Erythroblast (primary cell): ENCODE measurements at regions not wholly inside any gene's neighbourhood (a gene's known extent, or its start where the extent isn't known, plus 50 kb on each side); places are given as distances from the start of the nearest gene placed in this dataset.

Experiments
- DNase-seq, 2 experiments: peaks; one replicate each; lab custom pipeline; 2025; lab: John Stamatoyannopoulos, UW
- GATA1 ChIP-seq: IDR thresholded peaks from 2 replicates; pipeline ENCODE4 v1.6.1; 2011; ENCODE audit warnings: low read depth, mild to moderate bottlenecking, control low read depth, low read length, moderate library complexity
- POLR2A ChIP-seq: IDR thresholded peaks from 2 replicates; pipeline ENCODE4 v1.6.1; 2011; ENCODE audit warnings: mild to moderate bottlenecking, low read length

GRCh38 chr13:103715335-103715734, 649.1 kb upstream of the SLC10A2 start:
- TF ChIP-seq GATA1, result no peak
- TF ChIP-seq POLR2A, result no peak
- DNase-seq, result no peak

- TF ChIP-seq GATA1 (no peak), POLR2A (no peak)
- no peak for DNase-seq
Measured at GRCh38 chr13:103703246-103703645, 637.0 kb upstream of the SLC10A2 start.

- TF ChIP-seq POLR2A (no peak), GATA1 (no peak)
Measured at GRCh38 chr13:103698000-103698399, 631.8 kb upstream of the SLC10A2 start.

GRCh38 chr13:103695320-103695719, 629.1 kb upstream of the SLC10A2 start:
- DNase-seq, result no peak
- no peak for TF ChIP-seq GATA1
- TF ChIP-seq POLR2A, result no peak

More at GRCh38 chr13:103698000-103698399, 631.8 kb upstream of the SLC10A2 start:
- DNase-seq, result no peak

- no peak for TF ChIP-seq POLR2A
- TF ChIP-seq GATA1, result no peak
- no peak for DNase-seq
Measured at GRCh38 chr13:103694471-103694870, 628.3 kb upstream of the SLC10A2 start.

- DNase-seq, result no peak
- TF ChIP-seq POLR2A, result no peak
- no peak for TF ChIP-seq GATA1
Measured at GRCh38 chr13:103694033-103694432, 627.8 kb upstream of the SLC10A2 start.

GRCh38 chr13:103692442-103692841, 626.2 kb upstream of the SLC10A2 start:
- no peak for DNase-seq
- TF ChIP-seq GATA1, result no peak
- TF ChIP-seq POLR2A, result no peak

GRCh38 chr13:103676329-103676728, 610.1 kb upstream of the SLC10A2 start:
- TF ChIP-seq POLR2A (no peak), GATA1 (no peak)
- DNase-seq, result no peak

GRCh38 chr13:103671547-103671946, 605.3 kb upstream of the SLC10A2 start:
- no peak for TF ChIP-seq GATA1
- TF ChIP-seq POLR2A, result no peak
- no peak for DNase-seq

- no peak for DNase-seq
- TF ChIP-seq POLR2A, result no peak
- TF ChIP-seq GATA1, result no peak
Measured at GRCh38 chr13:103663996-103664395, 597.8 kb upstream of the SLC10A2 start.

GRCh38 chr13:103656311-103656710, 590.1 kb upstream of the SLC10A2 start:
- TF ChIP-seq POLR2A (no peak), GATA1 (no peak)
- DNase-seq, result no peak

GRCh38 chr13:103640606-103641005, 574.4 kb upstream of the SLC10A2 start:
- TF ChIP-seq GATA1, result no peak
- TF ChIP-seq POLR2A, result no peak
- no peak for DNase-seq

- no peak for DNase-seq
Measured at GRCh38 chr13:103639326-103639725, 573.1 kb upstream of the SLC10A2 start.

GRCh38 chr13:103638706-103639105, 572.5 kb upstream of the SLC10A2 start:
- no peak for DNase-seq
- TF ChIP-seq GATA1, result no peak
- no peak for TF ChIP-seq POLR2A

More at GRCh38 chr13:103639326-103639725, 573.1 kb upstream of the SLC10A2 start:
- no peak for TF ChIP-seq GATA1
- TF ChIP-seq POLR2A, result no peak

GRCh38 chr13:103634066-103634465, 567.8 kb upstream of the SLC10A2 start:
- DNase-seq, result no peak
- TF ChIP-seq POLR2A (no peak), GATA1 (no peak)

GRCh38 chr13:103625194-103625593, 559.0 kb upstream of the SLC10A2 start:
- no peak for TF ChIP-seq GATA1
- TF ChIP-seq POLR2A, result no peak
- DNase-seq, result no peak
